NCI-H1105 treated with DMSO at 0.1 percent for 48 hours (cell line): ENCODE measurements at regions not wholly inside any gene's neighbourhood (a gene's known extent, or its start where the extent isn't known, plus 50 kb on each side); places are given as distances from the start of the nearest gene placed in this dataset.
"Not testable (repeated sequence)": the region's sequence is repeated elsewhere in the genome, so short reads cannot be mapped to it uniquely, and the experiment has no call there.

ENCODE experiments used
- DNase-seq: peaks from one replicate; lab custom pipeline; 2025; lab: John Stamatoyannopoulos, UW

GRCh38 chr7:96829121-96829520 is 119.5 kb upstream of the SEM1 start:
- not testable (repeated sequence) for DNase-seq

- no peak for DNase-seq
Measured at GRCh38 chr7:96831446-96831845, 121.8 kb upstream of the SEM1 start.

- no peak for DNase-seq
Measured at GRCh38 chr7:96832092-96832662, 122.5 kb upstream of the SEM1 start.

DNA sequence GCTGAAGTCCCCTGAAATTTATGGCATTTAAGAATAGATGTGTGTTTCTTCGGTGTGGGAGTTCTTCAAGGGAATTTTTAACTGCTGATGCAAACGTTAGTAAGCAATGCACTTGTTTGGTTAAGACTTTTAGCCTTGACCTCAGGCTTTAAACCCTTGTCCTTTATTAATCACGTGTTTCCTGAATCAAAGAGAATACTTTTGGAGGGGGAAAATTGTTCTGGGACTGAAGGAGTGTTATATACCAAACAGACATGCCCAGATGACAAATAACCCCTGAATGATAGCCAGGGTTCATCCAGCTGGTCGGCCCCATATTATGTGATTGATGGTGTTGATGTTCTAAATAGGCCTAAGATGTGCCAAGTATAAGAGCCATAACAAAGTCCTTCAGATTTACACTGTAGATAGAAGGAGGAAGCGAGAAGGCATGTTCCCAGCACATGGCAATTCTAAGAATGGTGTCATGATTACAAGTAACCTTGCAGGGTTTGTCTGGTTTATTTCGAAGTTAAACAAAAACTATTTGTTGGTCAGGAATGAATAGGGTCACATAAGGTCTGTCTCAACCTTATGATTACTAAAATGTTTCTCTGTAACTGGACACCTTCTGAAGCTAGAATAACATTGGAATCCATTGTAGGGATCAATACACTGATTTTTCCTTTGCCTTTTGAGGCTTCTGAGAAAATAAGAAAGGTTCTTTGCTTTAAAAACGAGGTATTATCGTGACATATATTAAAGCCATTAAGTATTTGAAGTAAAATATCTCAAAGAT is 124.2 kb upstream of the SEM1 start:
- no peak for DNase-seq

DNA sequence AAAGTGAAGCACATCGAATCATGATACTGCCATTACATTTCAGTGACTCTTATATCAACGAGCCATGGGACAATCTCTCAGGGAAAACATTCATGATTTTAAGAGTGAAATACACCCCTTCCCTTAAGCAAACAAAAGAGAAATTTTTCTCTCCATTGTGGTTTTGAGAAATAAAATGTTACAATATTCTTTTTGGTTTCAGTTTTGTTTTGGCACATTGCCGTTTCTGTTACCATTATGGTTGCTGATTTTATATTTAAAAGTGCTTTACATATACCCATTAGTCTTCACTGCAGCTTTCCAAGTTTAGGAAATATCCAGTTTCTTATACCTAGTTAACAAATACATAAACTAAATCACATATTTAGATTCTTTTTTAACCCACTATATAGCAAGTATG is 126.8 kb upstream of the SEM1 start:
- no peak for DNase-seq

GRCh38 chr7:96837593-96837992 is 127.9 kb upstream of the SEM1 start:
- DNase-seq: no peak

GRCh38 chr7:96838481-96838880 is 128.8 kb upstream of the SEM1 start:
- DNase-seq: no peak

DNA sequence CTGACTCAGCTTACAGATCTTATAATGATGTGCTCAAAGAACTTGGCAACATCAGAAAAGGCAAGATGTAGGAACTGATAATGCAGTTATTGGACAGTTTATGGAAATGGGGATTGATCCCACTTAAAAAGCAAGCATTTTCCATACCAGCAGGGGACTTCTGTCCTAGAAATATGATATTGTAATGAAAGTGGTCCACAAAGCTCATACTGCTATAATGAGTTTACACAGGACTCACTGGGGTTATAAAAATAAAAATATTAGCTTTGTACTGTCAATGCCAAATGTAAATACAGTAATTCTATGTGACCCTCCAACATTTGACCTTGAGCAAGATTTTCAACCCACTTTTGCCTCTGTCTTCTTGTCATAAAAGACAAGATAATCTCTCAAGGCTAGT is 145.5 kb upstream of the SEM1 start:
- no peak for DNase-seq

DNA sequence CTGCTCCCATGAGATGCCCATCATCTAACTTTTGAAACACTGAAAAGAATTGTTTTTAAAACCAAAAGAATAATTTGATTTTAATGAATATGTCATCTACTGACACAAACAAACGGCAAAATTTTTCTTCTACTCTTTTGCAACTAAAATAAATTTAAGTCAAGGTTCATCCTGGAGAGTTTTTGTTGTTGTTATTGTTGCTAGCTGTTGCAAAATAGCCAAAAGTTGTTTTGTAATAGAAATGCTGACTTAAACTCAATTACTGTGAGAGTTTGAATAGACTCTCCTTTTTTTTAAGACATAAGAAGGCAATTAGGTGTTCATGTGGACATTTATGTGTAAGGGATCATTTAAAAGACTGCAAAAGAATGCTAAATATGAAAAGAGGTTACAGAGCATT is 146.0 kb upstream of the SEM1 start:
- DNase-seq: no peak

GRCh38 chr7:96869538-96869937 is 135.8 kb upstream of the DLX6 start:
- no peak for DNase-seq

- DNase-seq: no peak
Measured at GRCh38 chr7:96870185-96870584, 135.2 kb upstream of the DLX6 start.

DNA sequence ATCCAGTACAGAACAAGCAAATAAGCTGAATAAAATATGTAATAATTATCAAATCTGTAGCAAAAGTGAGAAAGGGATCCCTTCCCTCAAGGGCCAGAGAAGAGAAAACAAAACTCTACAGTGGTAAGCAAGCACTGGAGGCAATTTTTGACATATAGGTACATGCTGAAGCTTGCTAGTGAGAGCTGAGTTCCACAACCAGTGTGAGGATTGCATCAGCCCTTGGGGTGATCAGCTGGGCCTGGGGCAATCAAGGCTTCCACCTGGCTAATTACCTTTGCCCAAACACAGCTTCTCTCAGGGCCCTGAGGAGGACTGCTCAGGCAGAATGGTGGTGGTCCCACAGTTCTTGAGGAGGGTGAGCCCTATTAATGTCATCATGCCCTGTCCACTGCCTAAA is 134.4 kb upstream of the DLX6 start:
- DNase-seq: no peak

- no peak for DNase-seq
Measured at GRCh38 chr7:96887426-96887825, 117.9 kb upstream of the DLX6 start.

- peak; percentile 80 for DNase-seq
Measured at GRCh38 chr7:96899108-96899507, 106.2 kb upstream of the DLX6 start.

- peak; percentile 70 for DNase-seq
Measured at GRCh38 chr7:96901822-96902445, 103.4 kb upstream of the DLX6 start.

DNA sequence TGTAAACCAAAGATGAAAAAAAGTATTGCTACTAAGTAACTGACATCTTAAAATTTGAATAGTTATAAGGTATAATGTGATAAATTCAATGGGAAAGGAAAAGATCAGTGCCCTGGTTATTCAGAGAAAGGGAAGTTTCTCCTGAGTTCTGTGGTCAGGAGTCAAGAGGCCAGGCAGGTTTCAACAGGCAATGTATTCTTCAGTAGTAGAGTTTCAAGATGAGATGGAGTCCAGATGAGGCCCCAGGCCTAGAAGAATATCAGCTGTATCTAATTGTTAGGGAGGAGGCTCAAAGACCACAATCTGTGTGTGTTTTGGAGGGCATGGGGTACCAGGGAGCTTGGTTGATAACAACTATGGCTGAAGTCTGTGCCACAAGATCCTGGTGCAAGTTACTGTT is 101.4 kb upstream of the DLX6 start:
- no peak for DNase-seq

DNA sequence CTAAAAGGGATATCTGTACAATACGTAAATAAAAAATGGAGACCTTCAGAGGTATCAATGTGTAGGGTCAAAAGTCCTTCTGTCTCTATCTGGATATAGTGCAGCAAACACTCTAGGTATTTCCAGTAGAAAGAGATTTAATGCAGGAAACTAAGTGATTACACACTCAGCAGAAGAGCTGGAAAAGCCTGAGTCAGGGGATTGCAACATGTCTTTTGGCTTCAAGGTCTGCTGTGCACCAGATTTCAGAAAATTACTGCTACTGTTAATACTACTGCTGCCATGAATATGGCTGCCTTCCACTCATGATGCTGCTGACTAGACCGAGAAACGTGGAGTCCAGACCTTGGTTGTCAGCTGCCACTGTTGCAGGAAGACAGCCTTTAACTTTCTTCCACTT is 94.9 kb upstream of the DLX6 start:
- no peak for DNase-seq

DNA sequence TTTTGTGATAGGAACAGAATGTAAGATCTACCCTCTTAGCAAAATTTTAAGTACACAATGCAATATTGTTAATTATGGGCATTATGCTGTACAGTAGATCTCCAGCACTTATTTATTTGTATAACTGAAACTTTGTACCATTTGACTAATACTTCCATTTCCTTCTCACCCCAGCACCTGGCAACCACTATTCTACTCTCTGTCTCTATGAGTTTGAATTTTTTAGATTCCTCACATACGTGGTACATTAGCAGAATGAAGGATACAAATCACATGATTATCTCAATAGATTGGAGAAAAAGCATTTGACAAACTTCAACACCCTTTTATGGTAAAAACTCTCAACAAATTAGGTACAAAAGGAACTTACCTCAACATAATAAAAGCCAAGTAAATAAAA is 90.3 kb upstream of the DLX6 start:
- no peak for DNase-seq

DNA sequence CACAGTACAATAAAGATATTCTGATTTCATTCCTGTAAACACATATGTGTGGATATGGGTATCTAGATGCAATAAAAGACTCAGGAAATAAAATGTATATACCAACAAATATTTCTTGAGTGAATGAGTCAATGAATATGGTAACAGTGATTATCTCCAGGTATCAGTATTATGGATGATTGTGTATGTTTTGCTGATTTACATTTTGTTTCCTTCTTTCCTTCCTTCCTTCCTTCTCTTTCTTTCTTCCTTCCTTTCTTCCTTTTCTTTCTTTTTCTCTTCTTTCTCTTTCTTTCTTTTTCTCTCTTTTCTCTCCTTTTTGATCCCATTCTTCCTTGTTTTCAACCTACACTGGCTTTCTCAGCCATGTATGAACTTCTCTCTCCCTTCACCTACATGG is 85.3 kb upstream of the DLX6 start:
- no peak for DNase-seq

DNA sequence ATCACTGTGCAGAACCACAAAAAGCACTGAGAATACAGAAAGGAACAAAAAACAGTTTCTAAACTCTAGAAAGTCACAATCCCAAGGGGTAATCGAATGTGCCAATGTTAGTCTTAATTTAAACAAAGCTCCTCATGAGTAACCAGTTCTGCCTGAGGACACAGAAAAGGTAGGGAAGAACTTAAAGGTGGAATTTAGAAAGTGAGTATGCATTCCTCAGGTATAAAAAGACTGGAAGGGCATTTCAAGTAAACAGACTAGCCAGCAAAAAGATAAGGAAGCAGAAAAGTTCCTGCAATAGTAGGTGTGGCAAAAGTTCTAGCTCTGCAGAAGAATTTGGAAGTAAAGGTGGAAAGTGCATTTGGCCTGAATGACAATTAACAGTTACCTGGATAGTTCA is 84.6 kb upstream of the DLX6 start:
- DNase-seq: no peak

DNA sequence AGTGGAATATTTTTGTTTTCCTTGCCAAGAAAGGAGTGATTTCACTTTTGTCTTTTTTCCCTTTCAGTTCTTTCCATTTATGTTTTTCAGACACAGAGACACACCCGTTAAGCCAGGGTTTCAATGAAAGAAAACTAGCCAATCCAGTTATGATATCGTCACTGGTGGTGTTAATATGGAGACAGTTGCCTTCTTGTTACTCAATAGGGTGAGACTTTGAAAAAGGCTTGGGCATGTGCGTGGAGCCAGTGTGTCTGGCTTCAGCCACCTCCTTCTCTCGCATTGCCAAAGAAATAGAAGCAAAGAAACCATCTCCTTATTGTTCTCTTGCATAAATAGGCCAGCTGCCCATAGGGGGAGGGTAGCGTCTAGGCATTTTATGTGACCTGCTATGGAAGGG is 84.1 kb upstream of the DLX6 start:
- peak; percentile 78 for DNase-seq

DNA sequence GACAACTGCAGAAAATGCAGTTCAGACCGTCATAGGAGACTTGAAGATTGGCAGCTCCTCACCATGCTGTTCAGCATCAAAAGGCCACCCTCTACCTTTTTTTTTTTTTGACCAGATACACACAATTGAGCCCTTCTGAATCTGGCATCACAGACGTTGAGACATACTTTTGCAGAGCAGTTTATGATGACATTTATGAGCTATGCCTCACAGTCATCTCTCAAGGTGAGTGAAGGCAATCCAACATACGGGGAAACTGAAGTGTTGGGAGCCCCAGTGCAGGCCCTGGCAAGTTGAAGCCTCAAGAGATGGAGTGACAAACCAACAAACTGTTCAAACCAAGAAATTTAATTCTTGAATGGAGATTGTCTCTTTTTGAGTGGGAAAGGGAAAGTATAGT is 83.6 kb upstream of the DLX6 start:
- DNase-seq: no peak

- not testable (repeated sequence) for DNase-seq
Measured at GRCh38 chr7:96923345-96923744, 82.0 kb upstream of the DLX6 start.

DNA sequence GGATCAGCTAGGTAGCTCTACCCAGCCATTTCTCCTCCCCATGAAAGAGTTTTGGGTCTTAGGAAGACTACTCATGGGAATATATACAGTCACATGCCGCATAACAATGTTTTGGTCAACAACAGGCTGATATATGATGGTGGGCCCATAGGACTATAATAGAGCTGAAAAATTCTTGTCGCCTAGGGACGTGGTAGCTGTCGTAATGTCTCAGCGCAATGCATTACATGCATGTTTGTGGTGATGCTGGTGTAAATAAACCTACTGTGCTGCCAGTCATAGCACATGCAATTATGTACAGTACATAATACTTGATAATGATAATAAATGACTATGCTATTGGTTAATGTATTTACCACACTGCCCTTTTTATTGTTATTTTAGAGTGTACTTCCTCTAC is 78.2 kb upstream of the DLX6 start:
- DNase-seq: no peak
